ENCODE measurements at regions not wholly inside any gene's neighbourhood (a gene's known extent, or its start where the extent isn't known, plus 50 kb on each side); places are given as distances from the start of the nearest gene placed in this dataset.

GRCh38 chr13:109394311-109394988 is 391.9 kb downstream of the IRS2 start:
- no peak for DNase-seq

GRCh38 chr13:109393045-109393444 is 393.3 kb downstream of the IRS2 start:
- no peak for DNase-seq

GRCh38 chr13:109390391-109390790 is 396.0 kb downstream of the IRS2 start:
- no peak for DNase-seq

- no peak for DNase-seq
These were observed 396.5 kb downstream of the IRS2 start for GRCh38 chr13:109389892-109390345.

- DNase-seq: no peak
These were observed 396.9 kb downstream of the IRS2 start for GRCh38 chr13:109389456-109389855.

GRCh38 chr13:109387471-109387870 is 398.9 kb downstream of the IRS2 start:
- DNase-seq: no peak

GRCh38 chr13:109385242-109385560 is 401.2 kb downstream of the IRS2 start:
- no peak for DNase-seq

GRCh38 chr13:109384491-109385241 is 401.7 kb downstream of the IRS2 start:
- no peak for DNase-seq

- peak; percentile 70 for DNase-seq
These were observed 402.7 kb downstream of the IRS2 start for GRCh38 chr13:109383683-109384082.

- no peak for DNase-seq
These were observed 404.7 kb downstream of the IRS2 start for GRCh38 chr13:109381546-109382180.

GRCh38 chr13:109380457-109380856 is 405.9 kb downstream of the IRS2 start:
- no peak for DNase-seq

GRCh38 chr13:109379930-109380329 is 406.5 kb downstream of the IRS2 start:
- DNase-seq: no peak

GRCh38 chr13:109376936-109377335 is 409.4 kb downstream of the IRS2 start:
- DNase-seq: no peak

- no peak for DNase-seq
These were observed 411.7 kb downstream of the IRS2 start for GRCh38 chr13:109374609-109375200.

- no peak for DNase-seq
These were observed 413.7 kb downstream of the IRS2 start for GRCh38 chr13:109372666-109373065.

GRCh38 chr13:109371066-109371465 is 415.3 kb downstream of the IRS2 start:
- DNase-seq: no peak

- no peak for DNase-seq
These were observed 415.9 kb downstream of the IRS2 start for GRCh38 chr13:109370496-109370895.

GRCh38 chr13:109369353-109370052 is 416.9 kb downstream of the IRS2 start:
- DNase-seq: no peak

GRCh38 chr13:109368230-109368629 is 418.2 kb downstream of the IRS2 start:
- DNase-seq: no peak

GRCh38 chr13:109366525-109366924 is 419.9 kb downstream of the IRS2 start:
- peak; percentile 32 for DNase-seq

GRCh38 chr13:109363431-109363830 is 423.0 kb downstream of the IRS2 start:
- DNase-seq: no peak

GRCh38 chr13:109362616-109363015 is 423.8 kb downstream of the IRS2 start:
- DNase-seq: peak; percentile 63
